ENCODE measurements at regions not wholly inside any gene's neighbourhood (a gene's known extent, or its start where the extent isn't known, plus 50 kb on each side); places are given as distances from the start of the nearest gene placed in this dataset.

DNA sequence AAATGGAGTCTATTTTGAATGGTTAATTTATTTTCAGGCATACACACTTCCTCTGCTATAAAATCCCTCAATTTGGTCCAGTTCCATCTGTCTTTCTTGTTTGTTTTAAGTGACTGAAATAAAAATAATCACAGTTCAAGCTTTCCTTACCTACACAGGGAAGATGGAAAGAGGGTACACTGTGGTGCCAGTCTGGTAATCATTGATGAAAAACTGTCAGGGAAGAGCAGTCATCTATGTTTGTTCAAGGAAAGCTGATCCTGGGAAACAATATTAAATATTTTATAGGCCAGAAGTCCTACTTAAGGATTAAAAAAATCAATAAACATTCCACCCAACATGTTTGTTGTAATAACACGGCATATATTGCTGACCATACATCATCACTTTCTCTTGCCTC lies 115.2 kb upstream of the KCNMB2 start:
- H3K27ac ChIP-seq (replicated peaks): no peak overlapping the region
- TF ChIP-seq, protein P1, sequence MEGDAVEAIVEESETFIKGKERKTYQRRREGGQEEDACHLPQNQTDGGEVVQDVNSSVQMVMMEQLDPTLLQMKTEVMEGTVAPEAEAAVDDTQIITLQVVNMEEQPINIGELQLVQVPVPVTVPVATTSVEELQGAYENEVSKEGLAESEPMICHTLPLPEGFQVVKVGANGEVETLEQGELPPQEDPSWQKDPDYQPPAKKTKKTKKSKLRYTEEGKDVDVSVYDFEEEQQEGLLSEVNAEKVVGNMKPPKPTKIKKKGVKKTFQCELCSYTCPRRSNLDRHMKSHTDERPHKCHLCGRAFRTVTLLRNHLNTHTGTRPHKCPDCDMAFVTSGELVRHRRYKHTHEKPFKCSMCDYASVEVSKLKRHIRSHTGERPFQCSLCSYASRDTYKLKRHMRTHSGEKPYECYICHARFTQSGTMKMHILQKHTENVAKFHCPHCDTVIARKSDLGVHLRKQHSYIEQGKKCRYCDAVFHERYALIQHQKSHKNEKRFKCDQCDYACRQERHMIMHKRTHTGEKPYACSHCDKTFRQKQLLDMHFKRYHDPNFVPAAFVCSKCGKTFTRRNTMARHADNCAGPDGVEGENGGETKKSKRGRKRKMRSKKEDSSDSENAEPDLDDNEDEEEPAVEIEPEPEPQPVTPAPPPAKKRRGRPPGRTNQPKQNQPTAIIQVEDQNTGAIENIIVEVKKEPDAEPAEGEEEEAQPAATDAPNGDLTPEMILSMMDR (IDR thresholded peaks at IDR 0.05; ENCODE audit: borderline replicate concordance): no peak
- DNase-seq: no peak
- intact Hi-C loops (cut with micrococcal nuclease): no loop called here
- no peaks in the 10 kb centered on the region for H3K9me3 ChIP-seq (replicated peaks)
- H3K4me1 ChIP-seq: no peaks in the 10 kb centered on the region
- H3K36me3 ChIP-seq: no peaks in the 10 kb centered on the region
- H3K27me3 ChIP-seq (ENCODE audit: low read depth): no peaks in the 10 kb centered on the region
- H3K4me3 ChIP-seq: no peak overlapping the region

DNA sequence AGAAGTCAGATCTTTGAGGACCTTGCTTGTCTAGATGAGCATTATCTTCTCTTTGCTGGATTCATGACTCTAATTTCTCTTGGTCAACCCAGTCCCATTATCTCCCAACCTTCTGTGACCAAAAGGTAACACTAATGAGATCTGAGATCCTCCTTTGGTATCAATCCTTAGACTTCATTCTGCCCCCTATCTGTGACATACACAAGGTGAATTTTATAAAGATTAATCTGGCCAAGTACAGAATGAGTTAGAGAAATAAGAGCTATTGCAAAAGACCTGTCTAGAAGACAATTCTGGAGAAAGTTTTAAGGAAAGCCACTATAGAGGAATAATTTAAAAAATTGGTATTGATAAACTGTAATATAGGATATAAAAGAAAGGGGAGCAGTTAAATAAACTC lies 113.8 kb upstream of the KCNMB2 start:
- no peaks in the 10 kb centered on the region for H3K4me1 ChIP-seq
- intact Hi-C loops (cut with micrococcal nuclease): no loop called here
- no peaks in the 10 kb centered on the region for H3K27me3 ChIP-seq (ENCODE audit: low read depth)
- no peak for DNase-seq
- no peak overlapping the region for H3K27ac ChIP-seq (replicated peaks)
- TF ChIP-seq, protein P1 (IDR thresholded peaks at IDR 0.05; ENCODE audit: borderline replicate concordance): no peak
- no peaks in the 10 kb centered on the region for H3K9me3 ChIP-seq (replicated peaks)
- no peaks in the 10 kb centered on the region for H3K36me3 ChIP-seq
- H3K4me3 ChIP-seq: no peak overlapping the region

DNA sequence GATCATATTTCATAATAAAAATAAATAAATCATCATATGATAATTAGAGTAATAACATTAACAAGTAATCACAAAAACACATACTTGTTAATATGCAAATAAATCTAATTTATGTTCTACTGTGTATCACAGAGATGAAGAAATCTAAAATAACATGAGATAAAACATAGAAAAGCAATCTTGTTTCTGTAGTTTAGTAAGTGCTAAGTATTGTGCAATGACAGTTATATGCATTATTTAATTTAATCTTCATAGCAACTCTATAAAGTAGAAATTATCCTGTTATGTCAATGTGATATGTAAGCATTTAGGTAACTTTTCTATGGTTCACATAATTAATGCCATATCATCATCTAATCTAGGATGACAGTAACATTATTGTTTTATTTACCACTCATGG lies 108.2 kb upstream of the KCNMB2 start:
- DNase-seq: no peak
- Histone ChIP-seq H3K27me3 (ENCODE audit: low read depth) (no peaks in the 10 kb centered on the region), H3K4me1 (no peaks in the 10 kb centered on the region), H3K27ac (replicated peaks) (no peak overlapping the region), H3K4me3 (no peak overlapping the region), H3K36me3 (no peaks in the 10 kb centered on the region), H3K9me3 (replicated peaks) (no peaks in the 10 kb centered on the region)
- TF ChIP-seq, protein P1 (IDR thresholded peaks at IDR 0.05; ENCODE audit: borderline replicate concordance): no peak
- intact Hi-C loops (cut with micrococcal nuclease): no loop called here

DNA sequence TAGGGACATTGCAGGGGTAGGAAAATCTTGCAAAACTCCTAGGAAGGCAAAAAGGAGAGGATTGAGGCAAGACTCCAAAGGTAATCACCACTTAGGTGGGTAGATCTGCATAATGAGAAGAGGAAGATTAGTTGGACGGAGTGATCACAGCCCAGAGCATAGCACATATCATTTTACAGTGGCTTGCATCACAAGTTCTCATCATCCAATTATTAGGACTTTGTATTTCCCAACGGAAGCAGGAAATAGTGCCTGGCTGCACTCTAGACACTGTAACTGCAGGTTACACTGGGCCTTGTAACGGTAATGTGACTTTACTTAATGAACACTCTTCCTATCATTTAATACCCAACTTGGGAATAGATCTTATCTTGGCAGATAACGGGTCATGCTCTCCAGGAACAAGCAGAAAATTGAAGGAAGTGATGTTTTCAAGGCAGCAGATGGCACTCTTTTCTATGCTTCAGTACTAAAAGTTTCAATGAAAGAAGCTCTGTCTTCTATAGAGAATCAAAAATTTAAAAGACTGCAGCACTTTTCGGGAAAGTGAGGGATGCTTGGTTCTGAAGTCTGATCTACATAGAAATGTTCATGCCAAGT lies 101.9 kb upstream of the KCNMB2 start:
- Histone ChIP-seq H3K4me3 (no peak overlapping the region), H3K27ac (replicated peaks) (no peak overlapping the region), H3K4me1 (peaks cover 14% of the 10 kb centered on the region), H3K36me3 (no peaks in the 10 kb centered on the region), H3K9me3 (replicated peaks) (no peaks in the 10 kb centered on the region), H3K27me3 (ENCODE audit: low read depth) (no peaks in the 10 kb centered on the region)
- DNase-seq: no peak
- intact Hi-C loops (cut with micrococcal nuclease): loop anchor here (10.0 kb wide), 1 partner anchor 530 kb away; no protein-coding TSS in a partner anchor
- TF ChIP-seq, protein P1 (IDR thresholded peaks at IDR 0.05; ENCODE audit: borderline replicate concordance): peak; percentile 46

DNA sequence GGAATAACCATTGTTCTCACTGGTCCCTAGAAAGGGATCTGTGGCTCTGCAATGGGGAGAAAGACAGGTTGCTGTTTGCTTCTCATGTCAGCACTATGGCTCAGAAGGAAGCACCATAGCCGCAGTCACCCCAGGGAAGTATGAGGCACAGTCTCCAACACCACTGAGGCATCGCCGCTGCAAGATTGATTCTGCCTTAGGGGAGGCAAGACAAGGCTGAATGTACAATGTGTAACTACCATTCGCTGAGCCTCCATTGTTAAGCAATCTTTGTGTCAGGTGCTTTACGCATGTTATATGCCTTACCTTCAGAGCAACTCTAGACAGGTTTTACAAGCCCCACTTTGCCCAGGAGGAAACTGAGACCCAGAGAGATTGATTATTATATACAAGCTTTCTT lies 100.7 kb upstream of the KCNMB2 start:
- intact Hi-C loops (cut with micrococcal nuclease): loop anchor here (10.0 kb wide), 1 partner anchor 529 kb away; no protein-coding TSS in a partner anchor

More for the DNA sequence above, 100.7 kb upstream of the KCNMB2 start:
- no peaks in the 10 kb centered on the region for H3K9me3 ChIP-seq (replicated peaks)
- TF ChIP-seq, protein P1 (IDR thresholded peaks at IDR 0.05; ENCODE audit: borderline replicate concordance): no peak
- no peaks in the 10 kb centered on the region for H3K36me3 ChIP-seq
- peaks cover 14% of the 10 kb centered on the region for H3K4me1 ChIP-seq
- H3K27me3 ChIP-seq (ENCODE audit: low read depth): no peaks in the 10 kb centered on the region
- no peak for DNase-seq
- H3K27ac ChIP-seq (replicated peaks): no peak overlapping the region
- H3K4me3 ChIP-seq: no peak overlapping the region

Measured in left ventricle myocardium inferior (tissue), 1 donor.